ENCODE measurements at regions not wholly inside any gene's neighbourhood (a gene's known extent, or its start where the extent isn't known, plus 50 kb on each side); places are given as distances from the start of the nearest gene placed in this dataset.

DNA sequence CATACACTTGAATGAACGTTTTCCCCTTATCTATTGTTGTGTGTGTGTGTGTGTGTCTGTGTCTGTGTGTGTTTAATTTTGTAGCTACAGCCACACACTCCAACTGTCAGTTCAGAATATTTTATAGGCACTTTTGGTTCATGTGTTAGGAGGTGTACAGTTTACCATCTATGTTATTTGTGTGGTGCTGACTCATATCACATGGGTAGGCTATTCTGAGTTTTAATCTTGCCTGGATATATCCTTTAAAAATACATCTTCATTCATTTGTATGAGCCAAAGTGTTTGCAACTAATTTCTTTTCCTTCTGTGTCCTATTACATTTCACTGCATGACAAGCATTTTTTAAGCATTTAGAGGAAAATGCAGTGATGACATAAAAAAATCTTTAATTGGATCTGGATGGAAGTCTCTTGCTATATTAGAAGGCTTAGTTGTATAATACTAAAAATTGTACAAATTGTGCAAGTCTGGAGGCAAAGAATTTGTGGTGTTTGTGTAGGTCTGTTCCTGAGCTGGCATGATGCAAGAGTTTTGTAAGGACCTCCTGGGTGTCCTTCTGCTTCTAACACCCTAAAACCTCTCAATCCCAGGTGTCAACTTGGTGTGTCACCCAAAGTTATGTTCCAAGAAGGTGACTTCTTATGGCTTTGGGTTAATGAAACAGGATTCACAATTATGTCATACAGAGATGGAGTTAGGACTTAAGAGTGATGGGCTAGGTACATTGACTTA, 52.4 kb upstream of the HMHB1 start:
- TF ChIP-seq, protein P1, sequence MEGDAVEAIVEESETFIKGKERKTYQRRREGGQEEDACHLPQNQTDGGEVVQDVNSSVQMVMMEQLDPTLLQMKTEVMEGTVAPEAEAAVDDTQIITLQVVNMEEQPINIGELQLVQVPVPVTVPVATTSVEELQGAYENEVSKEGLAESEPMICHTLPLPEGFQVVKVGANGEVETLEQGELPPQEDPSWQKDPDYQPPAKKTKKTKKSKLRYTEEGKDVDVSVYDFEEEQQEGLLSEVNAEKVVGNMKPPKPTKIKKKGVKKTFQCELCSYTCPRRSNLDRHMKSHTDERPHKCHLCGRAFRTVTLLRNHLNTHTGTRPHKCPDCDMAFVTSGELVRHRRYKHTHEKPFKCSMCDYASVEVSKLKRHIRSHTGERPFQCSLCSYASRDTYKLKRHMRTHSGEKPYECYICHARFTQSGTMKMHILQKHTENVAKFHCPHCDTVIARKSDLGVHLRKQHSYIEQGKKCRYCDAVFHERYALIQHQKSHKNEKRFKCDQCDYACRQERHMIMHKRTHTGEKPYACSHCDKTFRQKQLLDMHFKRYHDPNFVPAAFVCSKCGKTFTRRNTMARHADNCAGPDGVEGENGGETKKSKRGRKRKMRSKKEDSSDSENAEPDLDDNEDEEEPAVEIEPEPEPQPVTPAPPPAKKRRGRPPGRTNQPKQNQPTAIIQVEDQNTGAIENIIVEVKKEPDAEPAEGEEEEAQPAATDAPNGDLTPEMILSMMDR (IDR thresholded peaks at IDR 0.05; ENCODE audit: low read length): no peak
- TF ChIP-seq EZH2 (optimal IDR thresholded peaks at IDR 0.05; ENCODE audit: low read depth, low read length) (no peak), EZH2phosphoT487 (IDR thresholded peaks at IDR 0.05; ENCODE audit: low read length) (no peak)

All from MM.1S (cell line).